ENCODE measurements at regions not wholly inside any gene's neighbourhood (a gene's known extent, or its start where the extent isn't known, plus 50 kb on each side); places are given as distances from the start of the nearest gene placed in this dataset.

DNA sequence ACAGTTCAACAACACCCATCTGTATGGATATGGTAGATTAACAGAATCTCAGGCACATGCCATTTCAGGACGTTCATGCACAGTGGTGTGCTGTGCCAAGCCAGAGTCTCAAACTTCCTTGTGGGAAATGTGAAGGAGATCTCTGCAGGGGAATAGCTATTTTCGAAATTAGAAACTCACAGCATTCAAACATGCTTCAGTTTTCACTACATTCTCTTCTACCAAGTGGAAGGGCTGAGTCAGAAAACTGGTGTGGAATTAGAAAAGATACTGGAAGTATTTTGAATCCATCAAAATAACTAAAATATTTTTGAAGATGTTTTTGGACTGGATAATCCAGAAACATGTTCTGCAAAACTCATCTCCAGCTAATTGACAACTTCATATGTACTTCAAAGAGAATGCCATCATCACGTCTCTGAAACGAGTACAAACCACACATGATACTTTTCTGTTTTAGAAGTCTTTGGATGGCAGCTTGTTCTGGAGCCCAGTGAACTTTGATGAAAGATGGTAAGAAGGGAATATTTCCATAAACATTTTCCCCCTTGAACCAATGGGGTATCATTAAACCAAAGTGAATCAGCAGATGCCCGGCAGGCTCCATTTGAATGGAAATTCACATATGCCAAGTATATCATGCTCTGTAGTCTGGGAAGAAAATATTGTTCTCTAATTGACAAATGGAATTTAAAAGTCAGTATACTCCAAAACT is 616.3 kb upstream of the IGFBP3 start:
- no peak for TF ChIP-seq EZH2 (IDR thresholded peaks at IDR 0.05; ENCODE audit: insufficient read depth, poor library complexity, severe bottlenecking)
- TF ChIP-seq EZH2phosphoT487 (IDR thresholded peaks at IDR 0.05; ENCODE audit: insufficient read depth, low read depth) = no peak

Measured in GM23248 (cell line).